Lung (tissue), 11 donors: ENCODE measurements at regions not wholly inside any gene's neighbourhood (a gene's known extent, or its start where the extent isn't known, plus 50 kb on each side); places are given as distances from the start of the nearest gene placed in this dataset.

Experiments
- ATAC-seq: fragments of 200-7000 bp; cut with Tn5 transposase; one replicate; pipeline ENCODE4 v1.9.1; 2020; ENCODE audit warnings: moderate number of reproducible peaks; ENCODE audit not compliant: insufficient read depth, low FRiP score
- DNase-seq, 3 donors: peaks; one replicate each; pipeline ENCODE4 v3.0.0-alpha.2; 2013 to 2017
- H3K27ac ChIP-seq, 2 donors: one replicate each; pipeline ENCODE4 v1.5.1; 2013; ENCODE audit warnings: mild to moderate bottlenecking in 2 of 2, moderate library complexity in 2 of 2, control low read depth in 1 of 2, inconsistent platforms in 1 of 2, low read depth in 1 of 2, low read length in 1 of 2
- H3K27me3 ChIP-seq, 3 donors: one replicate each; pipeline ENCODE4 v1.5.1; 2013; ENCODE audit warnings: low read length in 2 of 3; ENCODE audit not compliant: control insufficient read depth in 3 of 3, insufficient read depth in 3 of 3
- H3K36me3 ChIP-seq, 4 donors: one replicate each; pipeline ENCODE4 v1.5.1; 2013; ENCODE audit warnings: low read length in 4 of 4, mild to moderate bottlenecking in 1 of 4, moderate library complexity in 1 of 4; ENCODE audit not compliant: control insufficient read depth in 4 of 4, insufficient read depth in 4 of 4
- H3K4me1 ChIP-seq, 5 donors: one replicate each; pipeline ENCODE4 v1.5.1; 2013; ENCODE audit warnings: low read length in 5 of 5, mild to moderate bottlenecking in 2 of 5, moderate library complexity in 1 of 5; ENCODE audit not compliant: control insufficient read depth in 5 of 5, insufficient read depth in 5 of 5
- H3K4me3 ChIP-seq: one replicate; pipeline ENCODE4 v1.5.1; 2013; ENCODE audit warnings: mild to moderate bottlenecking, control low read depth, moderate library complexity
- H3K9ac ChIP-seq, 2 donors: one replicate each; pipeline ENCODE4 v1.5.1; 2013; ENCODE audit warnings: low read length in 2 of 2, control low read depth in 1 of 2; ENCODE audit not compliant: insufficient read depth in 1 of 2
- H3K9me3 ChIP-seq, 4 donors: one replicate each; pipeline ENCODE4 v1.5.1; 2013; ENCODE audit warnings: low read length in 3 of 4, mild to moderate bottlenecking in 1 of 4, moderate library complexity in 1 of 4; ENCODE audit not compliant: control insufficient read depth in 4 of 4, insufficient read depth in 3 of 4
- CTCF ChIP-seq: IDR thresholded peaks from 2 replicates; pipeline ENCODE4 v1.5.1; 2012; ENCODE audit warnings: mild to moderate bottlenecking; ENCODE audit errors: control extremely low read depth, extremely low read depth
- WGBS, 2 donors: extraction: QIAGEN DNeasy Blood & Tissue Kit; methylation state at CpG; one replicate each; pipeline ENCODE4 v1.1.7; 2013; 5-methylcytosine and 5-hydroxymethylcytosine counted together
- donor health status: control.
- donor health status: control.
- donor health status: Bipolar disorder and iron deficiency.
- donor health status: healthy.
- donor health status: DM: yes; HTN: yes; CAD: no.

GRCh38 chr14:22393796-22394195 is 195.2 kb downstream of the DAD1 start:
- Histone ChIP-seq H3K4me3 (no peak overlapping the region), H3K36me3 (no peaks in the 10 kb centered on the region), H3K27me3 (no peaks in the 10 kb centered on the region), H3K4me1 (peaks cover 0 to 4% (median 0%) of the 10 kb centered on the region in 5 donors), H3K9ac (no peak overlapping the region), H3K9me3 (peaks cover 0 to 1% (median 0%) of the 10 kb centered on the region in 4 donors), H3K27ac (no peak overlapping the region)
- TF ChIP-seq CTCF: no peak
- ATAC-seq (no peak), DNase-seq (no peak)
- 90 to 92% methylated on average over 2 of the region's 2 CpGs for WGBS, 2 donors

- DNase-seq (peak; percentile 68 to 82 (median 77)), ATAC-seq (peak; percentile 70)
- Histone ChIP-seq H3K27ac (no peak overlapping the region), H3K27me3 (no peaks in the 10 kb centered on the region), H3K9me3 (peaks cover 0 to 1% (median 0%) of the 10 kb centered on the region in 4 donors), H3K36me3 (no peaks in the 10 kb centered on the region), H3K4me1 (peaks cover 0 to 8% (median 0%) of the 10 kb centered on the region in 5 donors), H3K4me3 (no peak overlapping the region), H3K9ac (no peak overlapping the region)
- WGBS, 2 donors: 24 to 36% methylated on average over 7 of the region's 7 CpGs
- peak; percentile 48 for TF ChIP-seq CTCF
Observed at GRCh38 chr14:22391908-22392565, 197.0 kb downstream of the DAD1 start.

GRCh38 chr14:22390824-22391461 is 198.1 kb downstream of the DAD1 start:
- Histone ChIP-seq H3K9me3 (peaks cover 0 to 1% (median 0%) of the 10 kb centered on the region in 4 donors), H3K9ac (no peak overlapping the region), H3K27me3 (no peaks in the 10 kb centered on the region), H3K4me1 (peaks cover 0 to 8% (median 0%) of the 10 kb centered on the region in 5 donors), H3K27ac (no peak overlapping the region), H3K4me3 (no peak overlapping the region), H3K36me3 (no peaks in the 10 kb centered on the region)
- DNase-seq (no peak), ATAC-seq (no peak)
- WGBS, 2 donors: 64 to 81% methylated on average over 4 of the region's 4 CpGs
- no peak for TF ChIP-seq CTCF
